Astrocyte (in vitro differentiated cells and primary cell): ENCODE measurements at regions not wholly inside any gene's neighbourhood (a gene's known extent, or its start where the extent isn't known, plus 50 kb on each side); places are given as distances from the start of the nearest gene placed in this dataset.

Source experiments
- DNase-seq: peaks from one replicate; pipeline ENCODE4 v3.0.0-alpha.2; 2010; ENCODE audit warnings: low read depth
- FAIRE-seq: peaks from 2 replicates; lab custom pipeline; 2011; peaks lifted over from hg19 to GRCh38; lab: Jason Lieb, UNC
- H2AFZ ChIP-seq: 2 replicates; pipeline ENCODE4 v1.6.0; 2012; ENCODE audit warnings: low read depth, low read length, inconsistent platforms
- H3K27ac ChIP-seq: 2 replicates; pipeline ENCODE4 v1.5.1; 2011; ENCODE audit warnings: low read depth, low read length, inconsistent platforms
- H3K27me3 ChIP-seq: 2 replicates; pipeline ENCODE4 v1.6.0; 2011; ENCODE audit warnings: low read length, inconsistent platforms; ENCODE audit not compliant: insufficient read depth
- H3K36me3 ChIP-seq: 2 replicates; pipeline ENCODE4 v1.5.1; 2011; ENCODE audit warnings: low read length, inconsistent platforms; ENCODE audit not compliant: insufficient read depth
- H3K4me1 ChIP-seq: 2 replicates; pipeline ENCODE4 v1.5.1; 2011; ENCODE audit warnings: low read length, inconsistent platforms; ENCODE audit not compliant: insufficient read depth
- H3K4me2 ChIP-seq: 2 replicates; pipeline ENCODE4 v1.6.0; 2012; ENCODE audit warnings: low read length, inconsistent platforms
- H3K4me3 ChIP-seq: 2 replicates; pipeline ENCODE4 v1.5.1; 2011; ENCODE audit warnings: low read depth, mild to moderate bottlenecking, low read length, inconsistent platforms; ENCODE audit not compliant: insufficient read depth
- H3K79me2 ChIP-seq: 2 replicates; pipeline ENCODE4 v1.6.0; 2012; ENCODE audit warnings: mild to moderate bottlenecking, low read length, inconsistent platforms; ENCODE audit not compliant: insufficient read depth
- H3K9ac ChIP-seq: 2 replicates; pipeline ENCODE4 v1.6.0; 2012; ENCODE audit warnings: mild to moderate bottlenecking, low read length, inconsistent platforms
- H3K9me3 ChIP-seq: 2 replicates; pipeline ENCODE4 v1.5.1; 2012; ENCODE audit warnings: low read depth, mild to moderate bottlenecking, low read length, inconsistent platforms; ENCODE audit not compliant: insufficient read depth
- H4K20me1 ChIP-seq: 2 replicates; pipeline ENCODE4 v1.6.0; 2012; ENCODE audit warnings: low read length, inconsistent platforms; ENCODE audit not compliant: insufficient read depth
- H3K27ac Mint-ChIP-seq: one replicate; pipeline ENCODE4 v1.8.0; 2021; ENCODE audit warnings: mild to moderate bottlenecking, mixed read lengths; ENCODE audit not compliant: unreplicated experiment
- H3K27me3 Mint-ChIP-seq: one replicate; pipeline ENCODE4 v1.8.0; 2021; ENCODE audit warnings: low read depth, mixed read lengths; ENCODE audit not compliant: unreplicated experiment
- H3K36me3 Mint-ChIP-seq: one replicate; pipeline ENCODE4 v1.8.0; 2021; ENCODE audit warnings: low read depth, mixed read lengths; ENCODE audit not compliant: unreplicated experiment
- H3K4me1 Mint-ChIP-seq: one replicate; pipeline ENCODE4 v1.8.0; 2021; ENCODE audit warnings: low read depth, mixed read lengths; ENCODE audit not compliant: unreplicated experiment
- H3K4me3 Mint-ChIP-seq: one replicate; pipeline ENCODE4 v1.8.0; 2021; ENCODE audit warnings: mild to moderate bottlenecking, moderate library complexity, mixed read lengths; ENCODE audit not compliant: unreplicated experiment
- H3K9me3 Mint-ChIP-seq: one replicate; pipeline ENCODE4 v1.8.0; 2021; ENCODE audit warnings: mild to moderate bottlenecking, mixed read lengths; ENCODE audit not compliant: unreplicated experiment
- EZH2 ChIP-seq: IDR thresholded peaks from 2 replicates; pipeline ENCODE4 v1.6.1; 2012; ENCODE audit warnings: mild to moderate bottlenecking, low read length, inconsistent platforms; ENCODE audit not compliant: insufficient read depth
- TF ChIP-seq, protein P1 (sequence below): IDR thresholded peaks from 2 replicates; pipeline ENCODE4 v1.5.1; 2011; ENCODE audit warnings: low read depth, mild to moderate bottlenecking, inconsistent platforms, low read length, moderate library complexity; ENCODE audit not compliant: insufficient read depth

DNA sequence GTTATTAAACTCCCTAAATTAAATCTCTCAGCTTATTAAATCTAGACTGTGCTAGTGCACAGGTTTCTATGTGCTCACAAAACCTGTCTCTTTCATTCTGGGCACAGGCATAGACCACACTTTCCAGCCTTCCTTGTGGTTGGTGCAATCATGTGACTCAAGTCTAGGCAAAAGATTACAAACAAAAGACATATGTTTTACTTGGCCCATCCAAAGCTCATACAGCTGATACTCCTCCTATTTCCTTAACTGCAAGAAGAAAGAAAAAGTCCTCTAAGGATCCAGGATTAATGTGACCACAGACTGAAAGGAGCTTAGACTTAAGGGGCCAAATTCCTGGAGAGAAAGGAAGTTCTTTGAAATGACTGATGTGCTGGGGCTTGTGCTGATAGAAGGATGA, 731.3 kb upstream of the RAB6C start:
- TF ChIP-seq, protein P1, sequence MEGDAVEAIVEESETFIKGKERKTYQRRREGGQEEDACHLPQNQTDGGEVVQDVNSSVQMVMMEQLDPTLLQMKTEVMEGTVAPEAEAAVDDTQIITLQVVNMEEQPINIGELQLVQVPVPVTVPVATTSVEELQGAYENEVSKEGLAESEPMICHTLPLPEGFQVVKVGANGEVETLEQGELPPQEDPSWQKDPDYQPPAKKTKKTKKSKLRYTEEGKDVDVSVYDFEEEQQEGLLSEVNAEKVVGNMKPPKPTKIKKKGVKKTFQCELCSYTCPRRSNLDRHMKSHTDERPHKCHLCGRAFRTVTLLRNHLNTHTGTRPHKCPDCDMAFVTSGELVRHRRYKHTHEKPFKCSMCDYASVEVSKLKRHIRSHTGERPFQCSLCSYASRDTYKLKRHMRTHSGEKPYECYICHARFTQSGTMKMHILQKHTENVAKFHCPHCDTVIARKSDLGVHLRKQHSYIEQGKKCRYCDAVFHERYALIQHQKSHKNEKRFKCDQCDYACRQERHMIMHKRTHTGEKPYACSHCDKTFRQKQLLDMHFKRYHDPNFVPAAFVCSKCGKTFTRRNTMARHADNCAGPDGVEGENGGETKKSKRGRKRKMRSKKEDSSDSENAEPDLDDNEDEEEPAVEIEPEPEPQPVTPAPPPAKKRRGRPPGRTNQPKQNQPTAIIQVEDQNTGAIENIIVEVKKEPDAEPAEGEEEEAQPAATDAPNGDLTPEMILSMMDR, result no peak
- no peak for TF ChIP-seq EZH2
- no peak overlapping the region for H2AFZ ChIP-seq
- Mint-ChIP-seq H3K9me3 (peaks cover 7% of the 10 kb centered on the region), H3K4me1 (peaks cover 5% of the 10 kb centered on the region), H3K36me3 (no peaks in the 10 kb centered on the region), H3K27ac (no peak overlapping the region), H3K27me3 (peaks cover 25% of the 10 kb centered on the region), H3K4me3 (no peak overlapping the region)
- peak overlapping the region; percentile 11 for H3K4me2 ChIP-seq
- no peaks in the 10 kb centered on the region for H4K20me1 ChIP-seq
- FAIRE-seq (no peak), DNase-seq (peak; percentile 64)
- H3K79me2 ChIP-seq, result no peaks in the 10 kb centered on the region
- no peak overlapping the region for H3K27ac ChIP-seq
- no peak overlapping the region for H3K4me3 ChIP-seq
- H3K27me3 ChIP-seq, result no peaks in the 10 kb centered on the region
- H3K9me3 ChIP-seq, result no peaks in the 10 kb centered on the region
- H3K36me3 ChIP-seq, result no peaks in the 10 kb centered on the region
- H3K4me1 ChIP-seq, result no peaks in the 10 kb centered on the region
- H3K9ac ChIP-seq, result no peak overlapping the region

DNA sequence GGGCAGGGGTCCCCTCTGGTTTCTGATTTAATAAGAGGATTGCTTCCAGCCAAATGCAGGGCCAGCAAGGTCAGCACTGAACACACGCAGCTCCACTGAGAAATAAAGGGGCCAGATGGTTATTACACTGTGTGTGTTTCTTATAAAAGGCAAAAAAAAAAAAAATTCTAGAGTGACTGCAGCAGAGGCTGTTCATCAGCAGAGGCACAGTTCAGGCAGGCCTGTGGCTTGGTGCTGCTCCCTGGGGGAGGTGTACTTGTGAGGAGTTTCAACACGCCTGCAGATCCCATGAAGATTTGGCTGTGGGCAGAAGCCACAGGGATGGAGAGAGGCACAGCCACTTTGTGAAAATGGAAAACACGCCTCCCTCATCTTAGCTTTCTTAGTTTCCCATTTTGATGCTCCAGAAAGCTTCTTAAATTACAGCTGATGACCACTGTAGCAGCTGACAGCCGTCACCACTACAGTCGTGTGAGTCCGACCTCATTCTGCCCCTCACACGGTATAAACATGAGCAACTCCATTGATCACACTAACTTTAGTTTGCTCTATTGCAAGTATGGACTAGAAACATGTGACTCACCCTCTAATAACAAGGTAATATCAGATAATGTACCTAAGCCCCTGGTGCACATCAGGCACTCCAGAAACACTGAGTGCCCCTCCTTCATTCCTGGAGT, 726.5 kb upstream of the RAB6C start:
- Histone ChIP-seq H3K4me2 (no peak overlapping the region), H3K36me3 (no peaks in the 10 kb centered on the region), H3K4me3 (no peak overlapping the region), H2AFZ (no peak overlapping the region), H3K9ac (no peak overlapping the region), H3K27ac (no peak overlapping the region), H3K4me1 (no peaks in the 10 kb centered on the region), H3K9me3 (no peaks in the 10 kb centered on the region), H3K79me2 (no peaks in the 10 kb centered on the region), H3K27me3 (no peaks in the 10 kb centered on the region), H4K20me1 (no peaks in the 10 kb centered on the region)
- peaks cover 25% of the 10 kb centered on the region for H3K27me3 Mint-ChIP-seq
- no peak overlapping the region for H3K27ac Mint-ChIP-seq
- no peaks in the 10 kb centered on the region for H3K36me3 Mint-ChIP-seq
- TF ChIP-seq, protein P1, result no peak
- no peak for TF ChIP-seq EZH2
- no peak overlapping the region for H3K4me3 Mint-ChIP-seq
- DNase-seq (no peak), FAIRE-seq (no peak)
- H3K4me1 Mint-ChIP-seq, result peaks cover 5% of the 10 kb centered on the region
- peaks cover 6% of the 10 kb centered on the region for H3K9me3 Mint-ChIP-seq

DNA sequence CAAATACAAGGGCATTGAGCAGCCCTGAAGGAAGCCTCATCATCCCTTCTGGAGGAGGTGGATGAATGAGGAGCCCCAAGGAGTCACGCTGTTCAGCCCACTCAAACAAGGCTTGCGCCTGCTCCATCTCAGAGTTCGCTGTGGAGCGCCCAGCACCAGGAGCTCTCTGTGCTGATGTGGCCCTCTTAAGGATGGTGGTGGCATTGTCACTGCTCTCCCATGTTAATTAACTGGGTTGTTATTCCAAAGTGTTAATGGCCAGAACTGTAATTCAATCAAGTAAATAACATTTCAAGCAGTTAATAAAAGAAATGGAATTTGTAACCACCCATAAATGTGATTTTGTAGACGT, 726.0 kb upstream of the RAB6C start:
- FAIRE-seq (no peak), DNase-seq (no peak)
- Histone ChIP-seq H3K9ac (no peak overlapping the region), H3K4me2 (no peak overlapping the region), H3K27me3 (no peaks in the 10 kb centered on the region), H3K79me2 (no peaks in the 10 kb centered on the region), H4K20me1 (no peaks in the 10 kb centered on the region), H3K9me3 (no peaks in the 10 kb centered on the region), H3K4me3 (no peak overlapping the region), H3K4me1 (no peaks in the 10 kb centered on the region), H3K27ac (no peak overlapping the region), H3K36me3 (no peaks in the 10 kb centered on the region), H2AFZ (no peak overlapping the region)
- Mint-ChIP-seq H3K36me3 (no peaks in the 10 kb centered on the region), H3K27me3 (peaks cover 25% of the 10 kb centered on the region), H3K9me3 (peaks cover 7% of the 10 kb centered on the region), H3K27ac (no peak overlapping the region), H3K4me3 (no peak overlapping the region), H3K4me1 (peaks cover 1% of the 10 kb centered on the region)
- no peak for TF ChIP-seq EZH2
- TF ChIP-seq, protein P1, result peak; percentile 14
